Inflammatory macrophage (primary cell): ENCODE measurements at regions not wholly inside any gene's neighbourhood (a gene's known extent, or its start where the extent isn't known, plus 50 kb on each side); places are given as distances from the start of the nearest gene placed in this dataset.

Experiments
- DNase-seq, 2 donors: peaks; one replicate each; pipeline ENCODE4 v3.0.0-alpha.2; 2020 to 2022

DNA sequence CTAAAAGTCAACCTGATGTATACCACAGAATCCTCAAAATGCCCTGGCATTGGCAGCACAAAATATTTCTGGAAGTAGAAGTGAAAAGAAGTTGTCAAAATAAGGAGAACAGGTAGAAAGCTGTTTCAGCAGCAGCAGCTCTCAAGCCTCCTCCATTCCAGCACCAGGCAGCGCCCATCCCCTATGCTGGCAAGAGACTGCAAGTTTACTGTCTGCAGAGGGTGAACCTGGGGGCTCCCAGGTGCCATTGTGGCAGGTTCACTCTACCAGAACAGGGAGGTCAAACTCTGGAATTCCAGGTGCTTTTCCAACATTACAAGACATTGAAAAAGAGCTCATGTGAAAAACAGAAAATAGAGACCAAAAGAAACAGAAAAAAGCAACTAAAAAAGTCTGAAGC, 128.8 kb upstream of the CTTNBP2NL start:
- no peak for DNase-seq

DNA sequence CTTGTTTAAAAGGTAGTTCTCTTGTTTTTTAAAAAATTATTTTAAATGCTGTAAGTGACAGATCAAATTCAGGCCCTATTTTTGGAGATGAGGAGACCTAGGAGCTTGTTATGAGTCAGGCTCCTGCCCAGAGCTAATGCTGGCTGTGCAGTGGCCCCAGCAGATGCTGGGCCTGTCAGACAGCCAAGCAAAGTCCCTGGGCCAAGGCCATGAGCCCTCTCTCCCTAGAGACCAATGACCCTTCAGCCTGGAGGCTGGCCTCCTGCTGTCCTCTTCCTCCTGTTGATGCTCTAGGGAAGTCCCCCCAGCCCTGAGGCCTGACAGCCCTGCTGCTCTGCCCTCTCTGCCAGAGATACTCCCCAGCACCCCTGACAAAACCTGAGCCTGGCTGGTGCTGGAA, 128.1 kb upstream of the CTTNBP2NL start:
- no peak for DNase-seq

DNA sequence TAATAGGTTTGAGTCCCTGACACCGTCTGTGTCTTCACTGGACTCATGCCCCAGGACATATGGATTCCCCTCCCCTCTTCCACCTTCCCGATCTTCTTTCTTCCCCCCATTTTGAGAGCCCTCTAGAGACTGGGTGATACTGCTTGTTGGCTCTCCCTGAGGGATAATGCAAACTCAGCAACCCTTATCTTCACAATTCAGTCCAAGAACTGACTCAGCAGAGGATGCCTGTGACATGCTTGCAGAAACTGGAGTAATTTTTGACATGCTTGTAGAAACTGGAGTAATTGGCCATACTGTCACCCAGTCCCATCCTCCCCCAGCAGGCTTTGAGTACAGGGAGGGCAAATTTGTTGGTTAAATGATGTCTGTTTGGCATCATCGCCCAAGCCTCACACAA, 127.6 kb upstream of the CTTNBP2NL start:
- no peak for DNase-seq

DNA sequence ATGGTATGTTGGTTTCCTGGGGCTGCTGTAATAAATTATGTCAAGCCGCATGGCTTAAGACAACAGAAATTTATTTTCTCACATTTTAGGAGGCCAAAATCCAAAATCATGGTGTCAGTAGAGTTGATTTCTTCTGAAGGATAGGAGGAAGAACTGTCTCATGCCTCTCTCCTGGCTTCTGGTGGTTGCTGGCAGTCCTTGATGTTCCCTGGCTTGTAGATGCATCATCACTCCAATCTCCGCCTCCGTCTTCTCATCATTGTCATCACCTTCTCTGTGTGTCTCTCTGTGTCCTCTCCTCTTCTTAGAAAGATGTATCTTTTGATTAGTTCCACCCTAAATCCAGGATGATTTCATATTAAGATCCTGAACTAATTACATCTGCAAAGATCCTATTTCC, 124.7 kb upstream of the CTTNBP2NL start:
- no peak for DNase-seq

DNA sequence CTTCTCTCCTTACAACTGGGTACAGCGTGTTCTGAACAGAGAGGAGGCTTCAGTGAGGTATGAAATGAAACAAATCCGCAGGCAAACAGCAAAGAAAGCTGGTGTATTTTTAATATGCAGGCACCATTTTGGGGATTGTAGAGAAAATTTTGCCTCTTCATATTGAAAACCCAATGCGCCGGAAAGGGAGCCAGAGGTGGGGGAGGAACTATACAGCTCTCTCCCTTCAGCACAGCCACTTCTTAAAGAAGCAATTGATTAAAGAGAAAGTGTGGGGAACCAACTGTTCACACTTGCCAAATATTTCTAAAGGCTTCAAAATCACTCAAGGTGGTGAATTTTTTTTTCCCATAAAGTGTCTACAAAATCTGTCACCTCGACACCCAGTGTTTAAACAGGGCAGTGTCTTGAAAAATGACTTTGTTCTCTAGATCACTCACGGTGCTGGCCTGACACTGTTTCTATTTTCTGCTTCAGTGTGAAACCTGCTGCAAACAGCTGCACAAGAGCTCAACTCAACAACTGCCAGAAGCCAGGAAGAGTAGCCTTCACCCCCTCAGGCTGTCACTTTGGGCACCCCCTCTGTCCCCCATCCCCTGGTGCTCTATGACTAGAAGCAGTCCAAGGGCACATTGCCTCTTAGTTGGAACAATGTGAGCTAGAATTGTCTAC, 123.8 kb upstream of the CTTNBP2NL start:
- DNase-seq, result no peak

DNA sequence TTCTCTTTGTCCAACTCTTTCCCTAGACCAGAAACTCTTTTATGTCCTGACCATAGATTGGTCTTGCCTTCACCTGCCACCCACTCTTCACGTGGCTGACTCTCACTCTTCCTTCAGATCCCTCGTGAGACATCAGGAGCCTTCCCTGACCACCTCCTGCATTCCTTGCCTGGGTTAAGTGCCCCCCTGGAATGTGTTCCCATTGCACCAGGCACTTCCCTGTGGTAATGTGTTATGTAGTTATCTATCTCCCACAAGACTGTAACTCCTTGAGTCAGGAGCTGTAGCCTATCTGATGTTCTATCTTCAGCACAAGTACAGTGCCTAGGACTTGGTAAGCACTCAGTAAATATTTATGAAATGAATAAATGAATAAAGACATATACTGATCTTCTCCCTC, 111.2 kb upstream of the CTTNBP2NL start:
- no peak for DNase-seq

DNA sequence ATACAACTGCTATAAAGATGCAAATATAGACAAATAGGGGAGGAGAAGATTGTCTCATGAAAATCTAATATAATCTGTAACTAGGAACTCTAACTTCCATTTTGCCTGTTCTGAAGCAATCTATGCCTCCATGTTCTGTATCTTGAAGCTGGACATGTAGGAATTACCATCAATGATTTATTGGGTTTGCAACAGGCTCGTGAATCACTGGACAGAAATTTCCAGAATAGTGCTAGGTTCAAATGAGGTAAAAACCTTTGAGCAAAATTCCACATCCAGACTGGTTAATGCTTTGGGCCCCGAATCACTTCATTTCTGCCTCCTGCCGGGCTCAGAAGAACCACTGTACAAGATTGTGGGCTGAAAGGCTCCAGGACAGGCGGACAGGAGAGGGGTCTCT, 110.7 kb upstream of the CTTNBP2NL start:
- no peak for DNase-seq

DNA sequence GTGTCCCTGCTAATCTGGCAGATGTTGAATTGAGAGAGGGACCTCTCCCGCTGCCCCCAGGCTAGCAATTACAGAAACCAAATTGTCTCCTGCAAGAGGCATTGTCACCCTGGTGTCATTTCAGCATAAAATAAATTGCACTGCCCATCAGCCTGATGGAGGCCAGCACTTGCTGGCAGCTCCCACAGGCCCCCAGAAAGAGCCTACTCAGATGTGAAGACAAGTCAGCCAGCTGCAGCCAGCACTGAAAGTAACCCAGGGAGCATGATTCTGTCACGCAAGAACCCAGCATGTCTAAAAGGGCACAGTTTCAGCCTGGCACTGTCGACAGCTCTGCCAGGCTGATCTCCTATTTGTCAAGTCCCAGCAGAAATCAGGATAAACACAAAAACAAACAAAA, 110.3 kb upstream of the CTTNBP2NL start:
- no peak for DNase-seq

DNA sequence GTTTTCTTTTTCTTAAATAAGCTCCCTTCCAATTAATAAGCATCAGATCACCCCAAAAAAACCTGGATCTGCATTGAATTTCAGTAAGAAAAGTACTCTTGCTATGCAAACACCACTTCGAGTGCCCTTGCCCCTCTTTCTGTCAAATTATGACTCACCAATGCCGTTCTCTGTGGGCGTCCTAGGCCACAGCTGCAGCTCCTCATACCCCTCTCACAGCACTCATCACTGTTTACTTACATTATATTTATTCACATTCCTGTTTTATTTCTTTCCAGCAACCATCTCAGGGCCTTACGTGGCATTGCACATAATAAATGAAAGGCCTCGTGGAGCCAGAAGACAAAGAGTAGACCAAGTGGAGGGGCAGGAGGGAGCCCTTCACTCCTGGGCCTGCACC, 99.1 kb upstream of the CTTNBP2NL start:
- no peak for DNase-seq

DNA sequence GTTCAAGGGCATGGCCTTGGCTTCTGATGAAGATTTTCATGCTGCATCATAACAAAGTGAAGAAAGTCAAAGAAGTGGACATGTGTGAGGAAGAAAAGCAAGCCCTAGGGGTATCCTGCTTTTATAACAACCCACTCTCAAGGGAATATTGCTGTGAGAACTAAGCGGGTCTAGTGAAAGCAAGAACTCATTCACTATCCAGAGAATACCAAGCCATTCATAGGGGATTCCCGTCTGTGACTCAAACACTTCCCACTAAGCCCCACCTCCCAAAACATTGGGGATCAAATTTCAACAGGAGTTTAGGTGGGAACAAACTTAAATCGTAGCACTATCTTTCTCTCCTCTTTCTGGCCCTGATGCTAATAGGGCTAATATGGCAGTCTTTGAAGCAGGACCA, 98.5 kb upstream of the CTTNBP2NL start:
- no peak for DNase-seq

DNA sequence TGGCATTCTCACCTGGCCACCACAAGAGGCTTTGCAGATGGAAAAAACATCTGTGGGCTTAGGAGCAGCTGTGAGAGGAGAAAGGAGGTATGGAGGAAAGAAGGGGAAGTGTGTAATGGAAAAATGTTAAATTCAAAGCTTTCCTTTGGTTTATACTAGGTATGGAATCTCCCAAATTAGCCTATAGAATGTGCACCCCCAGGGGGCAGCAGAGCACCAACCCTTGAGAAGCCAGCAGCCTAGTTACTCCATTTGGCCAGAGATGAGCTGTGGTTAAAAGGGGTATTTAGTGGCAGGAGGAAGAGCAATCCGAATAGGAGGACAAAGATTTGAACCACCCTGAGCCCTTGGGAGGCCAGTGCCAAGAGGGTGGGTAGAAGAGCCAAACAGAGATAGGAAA, 97.5 kb upstream of the CTTNBP2NL start:
- DNase-seq, result peak; percentile 51 to 65

DNA sequence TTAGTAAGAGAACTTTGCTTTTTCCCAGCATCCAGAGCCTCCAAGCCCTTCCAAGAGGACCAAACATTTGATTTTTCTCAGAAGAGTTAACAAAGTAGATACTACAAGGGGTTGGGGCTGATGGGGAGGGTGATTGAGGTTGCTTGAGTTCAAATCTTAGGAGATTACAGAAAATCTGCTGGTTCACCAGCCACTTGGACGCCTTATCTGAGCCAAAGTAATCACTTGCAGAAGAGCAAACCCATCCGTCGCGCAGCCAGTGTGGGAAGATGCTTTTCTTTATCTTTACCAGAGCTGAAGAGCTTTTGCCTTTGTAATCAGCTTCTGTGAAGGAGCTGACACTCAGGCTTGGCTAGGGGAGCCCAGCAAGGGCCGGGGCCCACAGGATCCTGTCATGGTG, 91.9 kb upstream of the CTTNBP2NL start:
- no peak for DNase-seq

DNA sequence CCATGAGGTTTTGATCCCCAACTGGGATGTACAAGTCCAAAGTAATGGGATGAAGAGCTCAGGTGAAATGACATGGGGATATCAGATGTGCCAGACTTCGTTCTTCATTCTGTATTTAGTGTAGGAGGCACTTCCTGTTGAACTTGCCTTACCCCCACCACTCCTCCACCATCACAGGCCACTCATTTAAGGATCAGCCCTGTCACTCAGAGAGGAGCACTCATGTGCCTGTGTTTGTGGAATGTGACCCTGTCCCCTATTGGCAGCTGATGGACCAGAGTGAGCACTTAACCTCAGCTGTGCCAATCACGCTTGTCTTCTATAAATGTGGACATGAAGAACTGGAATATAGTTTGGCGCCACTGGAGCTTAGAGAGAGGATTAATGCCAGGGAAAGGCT, 91.4 kb upstream of the CTTNBP2NL start:
- no peak for DNase-seq

DNA sequence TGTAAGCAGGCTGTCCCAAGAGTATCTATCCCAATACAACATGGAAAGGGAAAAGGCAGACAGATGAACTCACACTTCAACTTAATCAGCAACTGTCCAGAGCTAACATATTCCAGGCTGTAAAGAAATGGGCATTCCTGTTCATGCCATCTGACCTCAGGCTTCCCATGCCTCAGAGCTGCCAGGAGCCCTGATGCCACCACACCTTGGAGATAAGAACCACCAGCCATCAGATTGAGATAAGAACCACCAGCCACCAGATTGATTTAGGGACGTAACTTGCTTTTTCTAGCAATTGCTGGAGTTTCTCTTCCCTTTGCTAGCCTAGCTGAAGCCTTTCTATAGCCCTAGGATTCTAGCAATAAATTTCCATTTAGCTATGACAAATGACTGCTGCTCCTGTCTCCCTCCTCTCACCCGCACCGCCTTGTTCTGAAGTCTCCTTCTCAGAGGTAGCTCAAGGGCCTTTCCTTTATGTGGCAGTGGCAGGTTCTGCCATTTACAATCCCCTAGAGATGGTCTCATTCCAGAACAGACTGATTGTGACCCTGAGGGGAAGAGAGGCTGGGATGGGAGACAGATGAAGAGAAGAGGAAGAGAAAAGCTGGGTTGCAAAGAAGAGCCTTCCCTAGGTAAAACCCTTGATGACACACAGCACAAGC, 88.0 kb upstream of the CTTNBP2NL start:
- DNase-seq, result no peak

DNA sequence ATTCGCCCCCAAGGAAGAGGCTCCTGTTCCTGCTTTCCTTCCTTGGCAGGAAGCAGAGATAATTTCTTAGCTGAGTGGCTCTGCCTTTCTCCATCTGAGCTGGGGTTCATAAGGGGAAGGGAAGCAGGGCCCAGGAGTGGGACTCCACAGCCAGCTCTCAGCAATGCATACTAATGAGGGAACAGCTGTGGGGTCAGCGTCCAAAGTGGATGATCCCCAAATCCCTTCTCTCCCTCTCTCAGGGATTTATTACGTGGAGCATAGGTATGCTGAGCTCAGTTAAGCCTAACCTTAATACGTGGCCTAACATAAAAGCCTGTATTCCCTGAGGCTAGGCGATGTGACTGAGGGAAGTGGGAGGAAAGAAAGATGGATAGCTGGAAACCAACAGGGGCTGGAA, 87.3 kb upstream of the CTTNBP2NL start:
- no peak for DNase-seq

DNA sequence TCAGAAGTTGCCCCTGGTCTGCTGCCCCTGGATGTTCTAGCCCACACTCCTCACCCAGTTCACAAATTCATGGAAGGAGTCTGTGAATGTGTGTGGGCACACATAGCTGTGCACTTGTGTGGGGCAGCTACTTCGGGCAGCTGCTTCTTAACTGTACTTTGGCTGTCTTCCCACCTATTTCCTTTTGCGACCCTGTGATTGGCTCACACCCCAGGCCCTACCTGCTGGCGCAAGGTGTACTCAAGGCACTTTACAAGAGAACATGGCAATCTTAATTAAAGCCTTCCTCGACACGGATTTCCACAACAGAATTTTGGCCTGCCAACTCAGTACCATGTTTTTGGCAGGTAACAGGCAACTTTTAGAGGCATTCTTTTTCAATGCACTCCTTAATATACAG, 86.5 kb upstream of the CTTNBP2NL start:
- no peak for DNase-seq

DNA sequence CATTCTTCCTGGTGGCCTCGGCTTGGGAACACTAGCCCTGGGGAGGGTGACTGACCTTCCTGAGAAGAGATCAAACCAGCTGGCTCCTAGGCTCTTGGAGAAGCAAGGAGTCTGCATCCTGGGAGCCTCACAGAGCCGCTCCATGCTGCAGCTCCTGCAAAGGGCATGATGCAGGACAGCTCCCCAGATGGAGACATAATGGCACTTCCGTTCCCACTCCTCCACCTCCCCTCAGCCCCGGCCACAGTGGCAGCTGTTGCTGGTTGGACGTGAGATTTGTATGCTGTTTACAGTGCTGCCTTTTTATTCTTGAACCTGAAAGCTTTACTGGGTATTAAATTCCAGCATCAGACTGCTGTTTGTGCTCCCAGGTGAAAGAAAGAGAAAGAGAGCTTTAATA, 83.7 kb upstream of the CTTNBP2NL start:
- DNase-seq, result no peak

DNA sequence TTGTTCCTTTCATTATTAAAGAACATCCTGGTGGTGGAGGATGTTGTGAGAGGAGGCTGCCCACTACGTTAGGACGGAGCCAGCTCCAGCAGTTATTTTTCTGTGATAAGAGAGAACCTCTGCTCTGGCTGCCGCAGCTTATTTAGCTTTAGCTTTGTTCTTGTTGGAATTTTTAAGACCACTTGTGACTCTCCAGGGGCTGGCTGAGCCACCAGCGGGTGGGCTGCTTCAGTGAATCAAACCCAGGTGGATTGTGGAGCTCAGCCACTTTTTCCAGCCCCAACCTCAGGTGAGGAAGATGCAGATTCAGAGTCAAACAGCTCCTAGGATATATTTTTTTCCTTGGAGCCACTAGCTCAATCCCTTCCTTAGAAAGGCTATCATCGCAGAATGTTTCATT, 83.1 kb upstream of the CTTNBP2NL start:
- DNase-seq, result no peak

DNA sequence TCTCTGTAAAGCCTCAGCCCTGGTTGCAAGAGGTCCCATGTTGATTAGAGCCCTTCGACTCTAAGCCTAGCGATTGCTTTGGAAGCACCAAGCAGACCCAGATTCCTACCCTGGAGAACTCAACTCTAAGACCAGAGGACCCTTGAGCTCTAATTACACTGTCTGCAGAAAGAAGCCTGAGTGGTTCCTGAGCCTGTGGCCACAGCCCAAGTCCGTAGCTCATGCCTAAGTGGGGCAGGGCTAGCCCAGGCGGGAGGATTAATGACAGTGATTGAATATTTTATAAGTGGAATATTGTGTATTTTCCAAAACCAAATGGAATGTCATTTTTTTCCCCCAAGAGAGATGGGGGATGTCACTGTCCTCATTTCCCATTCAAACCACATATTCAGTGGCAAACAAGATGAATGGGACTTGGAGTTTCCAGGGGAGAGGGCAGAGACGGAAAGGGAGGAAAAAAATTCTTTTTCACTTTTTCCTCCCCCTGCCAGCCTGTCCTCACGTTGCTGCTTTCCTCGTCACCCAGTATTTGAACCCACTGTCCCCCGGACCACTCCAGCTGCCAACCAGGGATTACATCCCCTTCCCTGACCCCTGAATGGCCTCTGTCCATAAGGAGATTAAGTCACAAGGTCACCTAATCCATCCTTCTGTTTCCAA, 79.6 kb upstream of the CTTNBP2NL start:
- DNase-seq, result no peak

DNA sequence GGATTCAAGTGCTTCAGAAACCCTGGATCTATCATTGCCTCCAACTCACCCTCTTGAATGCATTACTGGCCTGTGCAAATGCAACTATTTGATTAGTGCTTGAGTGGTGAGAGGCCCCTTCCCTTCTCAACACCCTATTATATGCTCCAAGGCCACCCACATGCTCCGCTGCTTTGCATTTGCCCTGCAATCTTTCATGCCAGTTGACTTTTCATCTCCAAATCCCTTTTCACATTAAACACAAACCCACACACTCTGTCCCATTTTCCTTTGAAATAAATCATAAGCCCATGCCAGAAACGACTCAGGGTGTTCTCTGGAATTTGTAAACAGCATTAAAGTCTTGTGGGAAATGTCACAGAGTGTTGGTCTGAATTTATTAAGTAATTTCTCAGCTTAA, 78.9 kb upstream of the CTTNBP2NL start:
- DNase-seq, result no peak

DNA sequence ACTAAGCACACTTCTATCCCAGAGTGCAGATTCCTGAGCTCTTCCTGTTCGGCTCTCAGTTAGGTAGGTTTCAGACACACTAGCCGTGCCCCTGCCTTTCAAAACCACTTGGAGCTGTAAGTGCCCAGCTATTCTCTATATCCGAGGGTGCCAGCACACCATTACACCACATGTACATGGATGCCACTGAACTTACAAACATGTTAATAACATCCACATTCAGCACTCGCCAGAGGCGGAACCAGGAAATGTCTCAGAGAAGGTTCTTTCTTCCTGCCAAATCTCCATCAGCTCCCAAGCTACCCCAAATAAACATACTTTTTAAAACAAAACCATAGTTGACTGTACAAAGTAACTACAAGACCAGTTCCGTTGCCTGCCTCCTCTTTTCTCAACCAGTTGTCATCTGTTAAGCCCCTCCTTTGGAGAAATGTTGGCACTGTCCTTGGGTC, 78.4 kb upstream of the CTTNBP2NL start:
- no peak for DNase-seq

DNA sequence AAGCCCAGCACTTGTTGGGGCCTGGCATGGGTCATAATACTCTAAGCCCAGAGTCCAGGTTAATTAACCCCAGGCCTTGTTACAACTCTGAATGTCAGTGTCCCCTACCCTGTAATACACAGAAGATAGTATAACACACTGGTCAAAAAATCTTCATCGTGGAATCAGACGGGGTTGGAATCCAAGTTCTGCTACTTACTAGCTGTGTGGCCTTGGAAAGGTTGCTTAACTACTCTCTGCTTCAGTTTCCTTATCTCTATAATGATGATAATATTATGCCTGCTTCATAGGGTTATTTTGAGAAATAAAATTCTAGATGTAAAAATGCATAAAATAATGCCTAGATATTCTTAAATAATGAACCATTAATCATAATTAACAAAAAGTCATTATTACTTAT, 77.8 kb upstream of the CTTNBP2NL start:
- DNase-seq, result no peak

DNA sequence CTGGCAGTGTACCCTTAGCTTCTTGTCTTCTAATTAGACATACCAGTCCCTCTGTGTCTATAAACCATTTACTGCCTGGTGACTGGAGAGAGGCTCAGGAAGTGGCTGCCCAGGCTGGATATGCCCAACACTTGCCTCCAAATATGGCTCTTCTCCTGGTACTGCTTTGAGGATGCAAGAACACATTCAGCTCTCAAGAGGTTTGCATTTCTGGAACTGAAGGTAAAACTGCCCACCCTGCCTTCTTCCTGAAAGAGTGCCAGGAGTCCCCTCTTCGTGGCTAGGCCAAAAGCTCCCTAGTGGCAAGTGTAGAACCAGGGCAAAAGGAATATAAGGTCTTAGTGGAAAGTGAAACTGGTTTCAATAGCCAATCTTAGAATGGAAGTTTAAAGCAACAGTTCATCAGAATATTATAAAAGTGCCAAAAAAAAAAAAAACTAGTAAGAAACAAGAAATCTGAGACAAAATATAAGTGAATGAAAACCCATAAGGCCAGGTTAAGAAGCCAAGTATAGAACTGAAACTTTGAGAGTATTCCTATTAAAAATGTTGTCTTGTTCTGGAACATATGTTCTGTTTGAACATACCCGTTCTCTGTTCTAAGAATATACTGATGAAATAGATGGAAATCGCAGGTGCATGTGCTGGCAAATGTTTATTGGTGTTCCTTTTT, 77.2 kb upstream of the CTTNBP2NL start:
- DNase-seq, result no peak
